H54 (cell line): ENCODE measurements at regions not wholly inside any gene's neighbourhood (a gene's known extent, or its start where the extent isn't known, plus 50 kb on each side); places are given as distances from the start of the nearest gene placed in this dataset.

Experiments
- DNase-seq: peaks from one replicate; pipeline ENCODE4 v3.0.0; 2011; ENCODE audit warnings: low spot score, mixed read lengths; ENCODE audit not compliant: insufficient read length
- FAIRE-seq: peaks from 3 replicates; lab custom pipeline; 2011; peaks lifted over from hg19 to GRCh38; lab: Jason Lieb, UNC
- POLR2A ChIP-seq: IDR thresholded peaks from 2 replicates; pipeline ENCODE4 v1.6.1; 2011; ENCODE audit warnings: low read depth, mild to moderate bottlenecking, low read length

DNA sequence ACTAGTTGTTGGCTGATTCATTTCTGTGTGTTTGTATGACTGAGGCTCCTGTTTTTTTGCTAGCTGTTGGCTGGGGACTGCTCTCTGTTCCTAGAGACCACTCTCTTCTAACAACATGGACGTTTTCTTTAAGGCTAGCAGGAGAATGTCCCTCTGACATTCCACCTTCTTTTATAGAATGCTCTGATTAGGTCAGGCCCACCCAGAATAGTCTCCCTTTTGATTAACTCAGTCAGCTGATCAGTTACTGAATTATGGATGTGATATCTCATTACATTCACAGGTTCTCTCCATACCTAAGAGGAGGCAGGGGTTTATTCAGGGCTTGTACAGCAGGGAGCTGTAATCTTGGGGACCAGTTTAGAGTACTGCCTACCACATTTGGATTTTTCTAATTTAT is 175.6 kb upstream of the RHOBTB1 start:
- FAIRE-seq (no peak), DNase-seq (no peak)
- no peak for TF ChIP-seq POLR2A

DNA sequence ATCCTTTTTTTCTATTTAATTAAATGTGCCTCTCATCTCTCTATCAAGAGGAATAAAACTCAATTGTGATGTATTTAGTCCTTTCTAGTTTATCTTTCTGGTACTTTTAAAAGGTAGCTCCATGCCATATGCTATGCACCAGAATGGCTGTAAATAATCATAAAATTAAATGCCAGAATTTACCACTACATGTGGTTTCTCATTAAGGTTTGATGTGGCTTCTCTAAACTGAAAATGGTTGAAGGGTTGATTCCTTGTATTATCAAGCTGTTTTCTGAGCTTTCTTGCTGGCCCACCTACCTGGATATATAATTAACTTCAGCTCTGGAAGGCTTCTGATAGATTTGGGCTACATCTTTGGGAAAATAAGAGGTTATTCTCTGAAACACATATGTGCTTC is 171.9 kb upstream of the RHOBTB1 start:
- no peak for TF ChIP-seq POLR2A
- no peak for DNase-seq
- no peak for FAIRE-seq

- DNase-seq (no peak), FAIRE-seq (no peak)
- no peak for TF ChIP-seq POLR2A
These were observed 168.8 kb upstream of the RHOBTB1 start for GRCh38 chr10:61112771-61113170.

- no peak for TF ChIP-seq POLR2A
- no peak for FAIRE-seq
- DNase-seq, result no peak
These were observed 167.0 kb upstream of the RHOBTB1 start for GRCh38 chr10:61110936-61111335.

DNA sequence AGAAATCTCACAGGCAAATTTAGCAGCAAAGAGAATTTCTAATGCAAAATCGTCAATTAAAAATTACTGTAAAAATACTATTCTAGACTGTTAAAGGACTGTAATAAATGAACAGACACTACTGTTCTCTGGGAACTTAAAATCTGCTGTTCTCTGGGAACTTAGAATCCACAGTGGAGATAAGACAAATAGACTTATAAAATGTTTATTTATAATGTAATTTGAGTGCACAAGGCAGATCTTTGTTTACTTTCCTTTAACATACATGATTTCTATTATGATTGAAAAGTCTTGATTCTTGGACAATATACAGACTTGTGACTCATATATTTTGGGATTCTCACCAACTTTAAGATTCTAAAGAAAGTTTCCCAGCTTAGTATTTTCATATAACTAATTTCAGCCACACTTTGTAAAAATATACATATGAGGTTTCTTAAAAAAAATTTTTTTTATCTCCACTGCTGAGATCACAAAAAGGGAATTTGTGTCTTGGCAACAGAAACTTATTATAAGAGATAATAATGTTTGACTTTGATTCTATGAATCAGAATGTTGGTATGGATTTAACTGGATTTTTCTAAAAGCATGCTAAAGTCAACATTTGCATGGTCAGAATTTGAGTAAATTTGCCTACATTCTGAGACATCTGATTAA is 166.3 kb upstream of the RHOBTB1 start:
- FAIRE-seq (no peak), DNase-seq (no peak)
- no peak for TF ChIP-seq POLR2A

DNA sequence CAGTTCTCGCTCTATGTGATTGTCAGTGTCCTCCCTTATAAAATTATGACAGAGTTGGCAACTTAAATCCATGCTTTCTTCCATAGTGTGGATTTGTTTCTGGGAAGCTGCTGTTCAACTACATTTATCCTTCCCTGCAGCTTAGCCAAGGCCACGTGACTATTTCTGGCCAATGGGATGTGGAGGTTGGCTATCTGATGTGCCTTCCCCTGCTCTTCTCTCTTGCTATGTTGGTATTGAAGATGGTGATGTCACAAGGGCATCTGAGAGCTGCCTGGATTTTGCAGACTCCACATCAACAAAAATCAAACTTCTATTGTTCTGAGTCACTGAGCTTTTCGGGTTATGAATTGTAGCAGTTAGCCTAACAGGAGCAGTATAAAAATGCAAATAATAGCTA is 164.9 kb upstream of the RHOBTB1 start:
- FAIRE-seq, result no peak
- no peak for DNase-seq
- no peak for TF ChIP-seq POLR2A

DNA sequence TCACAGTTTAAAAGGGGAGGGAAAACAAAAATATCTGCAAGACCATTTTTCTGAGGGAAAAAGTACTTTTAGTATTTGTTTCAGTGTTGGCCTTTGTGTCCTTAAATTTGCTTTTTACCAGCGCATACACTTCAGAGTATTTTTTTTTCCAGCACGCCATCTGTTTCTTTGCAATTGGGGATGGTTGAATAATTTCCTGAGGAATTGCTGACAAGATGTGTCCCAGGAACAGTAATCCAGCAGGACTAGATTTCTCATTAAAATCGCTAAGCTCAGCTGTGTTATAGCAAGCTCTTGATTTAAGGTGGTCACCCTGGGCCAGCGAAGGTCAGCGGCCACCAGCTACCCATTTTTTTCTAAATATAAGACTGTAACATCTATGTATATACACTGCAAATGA is 156.9 kb upstream of the RHOBTB1 start:
- TF ChIP-seq POLR2A, result no peak
- FAIRE-seq, result no peak
- no peak for DNase-seq

DNA sequence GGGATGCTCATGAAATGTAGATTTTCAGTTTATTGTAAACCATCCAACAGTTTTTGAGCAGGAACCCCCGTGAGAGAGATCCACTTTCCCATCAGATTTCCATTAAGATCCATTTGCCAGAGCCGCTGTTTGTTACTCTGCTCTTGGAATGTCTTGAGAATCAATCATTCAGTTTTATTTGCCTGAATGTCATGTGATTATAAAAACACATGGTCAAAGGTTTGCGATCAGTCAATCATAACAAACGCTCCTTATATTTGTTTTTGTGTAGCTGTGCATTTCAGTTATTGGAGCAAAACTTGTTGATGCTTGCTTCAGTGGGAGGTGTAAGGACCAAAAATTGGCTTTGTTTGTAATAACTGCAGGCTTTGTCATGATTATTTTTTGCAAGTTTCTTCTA is 155.8 kb upstream of the RHOBTB1 start:
- no peak for TF ChIP-seq POLR2A
- FAIRE-seq (no peak), DNase-seq (no peak)

DNA sequence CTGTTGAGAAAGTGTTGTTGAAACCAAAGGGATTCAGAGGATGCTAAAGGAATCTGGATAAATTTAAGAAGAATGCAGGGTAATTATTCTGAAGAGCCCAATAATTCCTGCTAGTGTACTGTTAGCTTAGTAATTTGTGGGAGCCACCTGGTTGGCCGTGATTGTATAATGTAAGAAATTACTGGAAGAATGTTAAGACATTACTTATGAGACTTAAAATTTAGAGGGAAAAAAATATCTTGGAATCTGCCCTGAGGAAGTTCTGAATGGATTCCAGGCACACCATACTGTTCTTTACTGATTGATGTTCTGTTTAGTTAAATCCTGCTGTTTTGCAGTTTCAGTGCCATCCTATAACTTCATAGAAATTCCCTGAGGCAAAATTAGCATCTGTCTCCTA is 155.0 kb upstream of the RHOBTB1 start:
- no peak for FAIRE-seq
- no peak for TF ChIP-seq POLR2A
- DNase-seq, result no peak

DNA sequence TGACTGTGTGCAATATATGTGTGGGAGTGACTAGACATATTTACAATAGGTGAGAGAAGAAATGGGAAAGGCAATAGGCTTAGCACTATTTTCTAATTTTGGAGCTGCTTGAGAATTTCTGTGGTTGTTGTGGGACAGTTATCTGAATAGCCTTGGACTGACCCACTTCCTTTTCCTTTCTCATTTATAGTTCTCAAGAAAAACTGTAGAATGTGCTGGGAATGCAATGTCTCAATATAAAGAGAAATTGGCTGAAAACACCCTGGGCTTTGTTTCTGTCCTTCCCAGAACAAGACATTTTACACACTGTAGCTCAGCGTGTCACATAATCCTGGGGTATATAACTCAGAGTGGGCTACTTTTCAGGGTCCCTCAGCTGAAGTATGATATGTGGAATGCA is 153.0 kb upstream of the RHOBTB1 start:
- no peak for TF ChIP-seq POLR2A
- DNase-seq (no peak), FAIRE-seq (no peak)

DNA sequence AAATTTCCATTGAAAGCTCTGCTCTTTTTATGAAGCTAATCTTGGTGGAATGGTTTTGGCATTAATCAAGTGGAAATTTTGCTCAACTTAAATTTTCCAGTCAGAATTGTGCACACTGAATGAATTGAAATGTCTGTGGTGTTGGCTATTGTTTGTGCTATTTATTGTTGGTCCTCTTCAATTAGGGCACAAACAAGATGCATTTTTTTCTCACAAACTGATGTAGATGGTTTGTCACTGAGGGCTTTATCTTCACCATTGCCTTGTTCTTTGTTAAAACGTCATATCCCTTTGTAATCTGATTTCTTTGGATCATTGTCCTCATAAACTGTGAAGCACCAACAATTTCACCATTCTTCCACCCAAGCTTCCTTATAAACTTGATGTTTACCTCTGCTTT is 152.1 kb upstream of the RHOBTB1 start:
- no peak for TF ChIP-seq POLR2A
- FAIRE-seq, result no peak
- DNase-seq, result no peak

DNA sequence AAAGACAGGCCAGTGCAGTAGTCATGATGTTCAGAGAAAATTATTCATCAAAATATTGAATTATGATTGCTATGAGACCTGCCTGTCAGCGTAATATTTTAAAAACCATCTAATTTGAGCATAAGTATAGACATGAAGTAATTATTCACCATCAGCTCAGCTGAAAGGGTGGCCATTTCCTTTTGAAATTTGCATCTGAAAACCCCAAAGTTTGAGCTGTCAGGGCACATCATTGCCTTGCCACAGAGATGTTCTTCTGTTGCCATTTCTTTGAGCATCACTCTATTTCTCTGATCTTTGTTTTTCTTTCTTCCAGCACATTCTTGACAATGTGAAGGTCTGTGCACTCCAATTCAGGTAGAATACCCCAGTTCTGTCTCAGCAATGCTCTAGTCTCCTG is 147.5 kb upstream of the RHOBTB1 start:
- DNase-seq (no peak), FAIRE-seq (no peak)
- TF ChIP-seq POLR2A, result no peak

DNA sequence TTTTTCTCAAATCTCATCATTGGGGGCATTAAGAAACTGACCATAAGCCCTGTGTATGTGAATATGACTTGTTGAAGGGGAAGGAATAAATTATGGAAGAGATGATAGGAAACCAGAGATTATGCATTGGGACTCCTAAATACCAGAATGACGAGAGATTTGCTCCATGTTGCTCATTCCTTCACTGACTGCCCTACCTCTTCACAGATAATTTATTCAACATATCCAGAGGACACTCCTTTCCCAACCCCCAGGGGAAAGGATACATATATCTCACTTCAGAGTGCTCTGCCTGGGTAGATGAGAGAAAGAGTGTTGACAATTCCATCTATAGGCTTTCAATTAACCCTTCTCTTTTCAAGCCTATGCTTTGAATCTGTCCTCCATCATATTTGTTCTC is 145.3 kb upstream of the RHOBTB1 start:
- TF ChIP-seq POLR2A, result no peak
- FAIRE-seq (no peak), DNase-seq (no peak)

- FAIRE-seq (no peak), DNase-seq (no peak)
- no peak for TF ChIP-seq POLR2A
These were observed 140.5 kb upstream of the RHOBTB1 start for GRCh38 chr10:61084493-61084892.

GRCh38 chr10:61081301-61081700 is 137.3 kb upstream of the RHOBTB1 start:
- no peak for FAIRE-seq
- no peak for TF ChIP-seq POLR2A
- no peak for DNase-seq
